ENCODE measurements at regions not wholly inside any gene's neighbourhood (a gene's known extent, or its start where the extent isn't known, plus 50 kb on each side); places are given as distances from the start of the nearest gene placed in this dataset.

DNA sequence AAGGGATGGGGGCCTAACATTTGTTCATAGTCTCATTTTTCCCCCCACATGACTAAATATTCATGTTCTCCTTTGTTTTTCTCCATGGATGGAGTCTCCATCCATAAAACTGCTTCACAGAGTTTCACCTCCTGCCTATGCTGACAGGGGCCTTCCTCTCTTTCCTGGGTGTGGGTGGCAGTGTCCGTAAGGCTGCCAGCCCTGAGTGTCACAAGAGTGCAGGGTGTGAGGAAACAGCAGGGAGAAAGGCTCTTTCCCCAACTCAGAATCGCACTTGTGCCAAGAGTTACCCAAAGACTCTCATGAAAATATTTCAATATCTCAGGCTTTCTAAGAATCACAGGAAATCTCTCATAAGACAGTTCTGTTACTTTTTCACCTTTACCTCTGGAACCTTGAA is 346.2 kb upstream of the MMS22L start:
- TF ChIP-seq, protein P1, sequence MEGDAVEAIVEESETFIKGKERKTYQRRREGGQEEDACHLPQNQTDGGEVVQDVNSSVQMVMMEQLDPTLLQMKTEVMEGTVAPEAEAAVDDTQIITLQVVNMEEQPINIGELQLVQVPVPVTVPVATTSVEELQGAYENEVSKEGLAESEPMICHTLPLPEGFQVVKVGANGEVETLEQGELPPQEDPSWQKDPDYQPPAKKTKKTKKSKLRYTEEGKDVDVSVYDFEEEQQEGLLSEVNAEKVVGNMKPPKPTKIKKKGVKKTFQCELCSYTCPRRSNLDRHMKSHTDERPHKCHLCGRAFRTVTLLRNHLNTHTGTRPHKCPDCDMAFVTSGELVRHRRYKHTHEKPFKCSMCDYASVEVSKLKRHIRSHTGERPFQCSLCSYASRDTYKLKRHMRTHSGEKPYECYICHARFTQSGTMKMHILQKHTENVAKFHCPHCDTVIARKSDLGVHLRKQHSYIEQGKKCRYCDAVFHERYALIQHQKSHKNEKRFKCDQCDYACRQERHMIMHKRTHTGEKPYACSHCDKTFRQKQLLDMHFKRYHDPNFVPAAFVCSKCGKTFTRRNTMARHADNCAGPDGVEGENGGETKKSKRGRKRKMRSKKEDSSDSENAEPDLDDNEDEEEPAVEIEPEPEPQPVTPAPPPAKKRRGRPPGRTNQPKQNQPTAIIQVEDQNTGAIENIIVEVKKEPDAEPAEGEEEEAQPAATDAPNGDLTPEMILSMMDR (conservative IDR thresholded peaks at IDR 0.05; ENCODE audit: low read depth, low read length) = no peak
- no peak for TF ChIP-seq EZH2 (IDR thresholded peaks at IDR 0.05; ENCODE audit: borderline replicate concordance, low read depth, low read length, poor library complexity, severe bottlenecking)
